A549 (cell line): ENCODE measurements at regions not wholly inside any gene's neighbourhood (a gene's known extent, or its start where the extent isn't known, plus 50 kb on each side); places are given as distances from the start of the nearest gene placed in this dataset.

Experiments
- ATAC-seq, 2 experiments: fragments of 200-7000 bp in 1 of 2; fragments of >200 bp in 1 of 2; cut with Nextera tagmentation in 1 of 2; cut with Tn5 transposase in 1 of 2; 3 replicates each; pipeline versions ENCODE4 v1.8.0 to v1.9.1; 2018 to 2020; ENCODE audit warnings: mild to moderate bottlenecking in 1 of 2, moderate library complexity in 1 of 2
- CTCF ChIA-PET: fragments of 300-600 bp; sonication (Branson Sonifier 250); formaldehyde crosslinking; extraction: SDS; loops from one replicate; lab custom pipeline; 2021; ENCODE audit warnings: antibody characterized with exemption, inconsistent platforms; lab: Yijun Ruan, JAX
- POLR2A ChIA-PET: fragments of 350-600 bp; formaldehyde crosslinking; extraction: SDS; loops from one replicate; lab custom pipeline; 2021; ENCODE audit warnings: antibody characterized with exemption, inconsistent platforms; lab: Yijun Ruan, JAX
- DNase-seq, 2 experiments: peaks; one replicate each; pipeline versions ENCODE4 v3.0.0 to v3.0.0-alpha.2; 2011 to 2016; ENCODE audit warnings: low read depth in 1 of 2, low spot score in 1 of 2
- FAIRE-seq: peaks from 2 replicates; lab custom pipeline; 2011; peaks lifted over from hg19 to GRCh38; lab: Jason Lieb, UNC
- H3K27ac ChIP-seq, 2 experiments: fragments of >200 bp; sonication (Bioruptor Twin); formaldehyde crosslinking; 3 replicates each; pipeline ENCODE4 v1.5.1; 2016 to 2017
- H3K4me1 ChIP-seq: fragments of >200 bp; sonication (Bioruptor Twin); formaldehyde crosslinking; 3 replicates; pipeline ENCODE4 v1.6.1; 2016
- H3K4me2 ChIP-seq: fragments of >200 bp; sonication (Bioruptor Twin); formaldehyde crosslinking; 3 replicates; pipeline ENCODE4 v1.6.1; 2016
- H3K4me3 ChIP-seq: fragments of >200 bp; sonication (Bioruptor Twin); formaldehyde crosslinking; 3 replicates; pipeline ENCODE4 v1.5.1; 2016
- H3K9me3 ChIP-seq: fragments of >200 bp; sonication (Bioruptor Twin); formaldehyde crosslinking; 3 replicates; pipeline ENCODE4 v1.6.1; 2016
- CBX8 ChIP-seq: fragments of 200-600 bp; sonication (generic); IDR thresholded peaks from 2 replicates; pipeline ENCODE4 v1.6.1; 2016
- CEBPB ChIP-seq, 2 experiments: fragments of >200 bp in 1 of 2; sonication (Bioruptor Twin) in 1 of 2; formaldehyde crosslinking in 1 of 2; IDR thresholded peaks; 2 replicates each; pipeline ENCODE4 v1.6.1; 2012 to 2016
- CHD2 ChIP-seq: fragments of 150-350 bp; IDR thresholded peaks from 2 replicates; pipeline ENCODE4 v1.6.1; 2014; ENCODE audit warnings: low read length; ENCODE audit not compliant: partially characterized antibody
- CHD4 ChIP-seq: fragments of 200-600 bp; sonication (generic); IDR thresholded peaks from 2 replicates; pipeline ENCODE4 v1.6.1; 2016; ENCODE audit warnings: antibody characterized with exemption, mild to moderate bottlenecking, borderline replicate concordance
- EHMT2 ChIP-seq: fragments of 200-600 bp; sonication (generic); IDR thresholded peaks from 2 replicates; pipeline ENCODE4 v1.6.1; 2016; ENCODE audit warnings: antibody characterized with exemption, low read depth, mild to moderate bottlenecking, moderate library complexity
- ESRRA ChIP-seq: fragments of 150-350 bp; IDR thresholded peaks from 2 replicates; pipeline ENCODE4 v1.6.1; 2014; ENCODE audit warnings: mild to moderate bottlenecking, low read length, borderline replicate concordance
- FOSL2 ChIP-seq, 2 experiments: fragments of 450-650 bp in 1 of 2; fragments of >200 bp in 1 of 2; sonication (Bioruptor Twin) in 1 of 2; formaldehyde crosslinking; IDR thresholded peaks; 2 replicates each; pipeline versions ENCODE4 v1.5.0 to v1.6.1; 2016 to 2020; ENCODE audit warnings: mild to moderate bottlenecking in 1 of 2, moderate library complexity in 1 of 2
- FOXS1 ChIP-seq: fragments of 250-450 bp; sonication (Bioruptor Pico); IDR thresholded peaks from 2 replicates; pipeline ENCODE4 v1.5.0; 2020; ENCODE audit warnings: mild to moderate bottlenecking, moderate library complexity
- GATA3 ChIP-seq: IDR thresholded peaks from 2 replicates; pipeline ENCODE4 v1.6.1; 2012; ENCODE audit warnings: borderline replicate concordance
- HDAC2 ChIP-seq: fragments of 200-600 bp; sonication (generic); IDR thresholded peaks from 2 replicates; pipeline ENCODE4 v1.6.1; 2016
- JUNB ChIP-seq: fragments of >200 bp; sonication (Bioruptor Twin); formaldehyde crosslinking; IDR thresholded peaks from 2 replicates; pipeline ENCODE4 v1.6.1; 2016
- KDM1A ChIP-seq: fragments of 200-600 bp; sonication (generic); IDR thresholded peaks from 2 replicates; pipeline ENCODE4 v1.6.1; 2016; ENCODE audit warnings: low read depth, mild to moderate bottlenecking
- MAFK ChIP-seq: fragments of 450-650 bp; IDR thresholded peaks from 2 replicates; pipeline ENCODE4 v1.6.1; 2014; ENCODE audit not compliant: partially characterized antibody
- MAZ ChIP-seq: fragments of 150-350 bp; IDR thresholded peaks from 2 replicates; pipeline ENCODE4 v1.6.1; 2014; ENCODE audit warnings: antibody characterized with exemption, low read depth, low read length, borderline replicate concordance
- PHF8 ChIP-seq: fragments of 200-600 bp; sonication (generic); IDR thresholded peaks from 2 replicates; pipeline ENCODE4 v1.6.1; 2016; ENCODE audit warnings: low read depth, mild to moderate bottlenecking, antibody characterized with exemption, moderate library complexity, borderline replicate concordance
- POLR2A ChIP-seq: IDR thresholded peaks from 2 replicates; pipeline ENCODE4 v1.6.1; 2012; ENCODE audit warnings: mild to moderate bottlenecking, low read length
- POLR2AphosphoS2 ChIP-seq: conservative IDR thresholded peaks from 2 replicates; pipeline ENCODE4 v1.6.1; 2012; ENCODE audit warnings: low read length, improper control_type of control experiment, inconsistent platforms
- RARB ChIP-seq: fragments of 250-450 bp; sonication (Bioruptor Pico); IDR thresholded peaks from 2 replicates; pipeline ENCODE4 v1.8.0; 2021; ENCODE audit warnings: mild to moderate bottlenecking, moderate library complexity
- ZFP36 ChIP-seq: fragments of 450-650 bp; IDR thresholded peaks from 2 replicates; pipeline ENCODE4 v1.6.1; 2014; ENCODE audit warnings: borderline replicate concordance; ENCODE audit not compliant: partially characterized antibody
- ZNF302 ChIP-seq: fragments of 250-450 bp; sonication (Bioruptor Pico); IDR thresholded peaks from 2 replicates; pipeline ENCODE4 v1.9.0; 2021; ENCODE audit warnings: inconsistent platforms, mild to moderate bottlenecking, moderate library complexity
- WGBS: methylation state at CpG from one replicate; pipeline ENCODE4 v1.1.6; 2017; ENCODE audit errors: missing lambda C conversion rate; 5-methylcytosine and 5-hydroxymethylcytosine counted together
- TF ChIP-seq, protein P1 (sequence below): fragments of >200 bp; sonication (Bioruptor Twin); formaldehyde crosslinking; IDR thresholded peaks from 3 replicates; pipeline ENCODE4 v1.5.1; 2016

DNA sequence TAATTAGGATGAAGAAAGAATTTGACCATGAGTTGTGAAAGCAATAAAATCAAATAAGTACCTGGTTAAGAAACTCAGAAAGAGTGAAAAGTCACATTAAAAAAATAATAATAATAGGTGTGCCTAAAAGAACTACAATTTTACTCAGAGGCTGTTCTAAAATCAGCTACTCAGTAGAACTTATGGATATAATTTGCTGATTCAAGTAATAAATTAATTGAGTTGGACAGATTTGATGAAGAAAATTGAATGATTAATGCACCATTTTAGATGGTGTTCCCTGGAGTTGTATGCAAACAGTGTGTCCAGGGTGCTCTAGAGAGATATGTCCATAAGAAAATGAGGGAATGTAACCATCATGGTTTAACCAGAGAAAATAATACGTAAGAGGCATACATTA is 2852.5 kb downstream of the PCDH9 start:
- ChIA-PET POLR2A (no interaction called here), CTCF (no interaction called here)
- ATAC-seq, result no peak
- DNase-seq, result no peak
- TF ChIP-seq MAFK, result peak; percentile 64
- no peak for TF ChIP-seq POLR2A
- H3K4me1 ChIP-seq, result no peaks in the 10 kb centered on the region
- H3K27ac ChIP-seq, result no peak overlapping the region
- no peak overlapping the region for H3K4me3 ChIP-seq
- H3K4me2 ChIP-seq, result no peak overlapping the region
- no peaks in the 10 kb centered on the region for H3K9me3 ChIP-seq
- no peak for FAIRE-seq
- 50% methylated on average over 1 of the region's 1 CpG for WGBS

DNA sequence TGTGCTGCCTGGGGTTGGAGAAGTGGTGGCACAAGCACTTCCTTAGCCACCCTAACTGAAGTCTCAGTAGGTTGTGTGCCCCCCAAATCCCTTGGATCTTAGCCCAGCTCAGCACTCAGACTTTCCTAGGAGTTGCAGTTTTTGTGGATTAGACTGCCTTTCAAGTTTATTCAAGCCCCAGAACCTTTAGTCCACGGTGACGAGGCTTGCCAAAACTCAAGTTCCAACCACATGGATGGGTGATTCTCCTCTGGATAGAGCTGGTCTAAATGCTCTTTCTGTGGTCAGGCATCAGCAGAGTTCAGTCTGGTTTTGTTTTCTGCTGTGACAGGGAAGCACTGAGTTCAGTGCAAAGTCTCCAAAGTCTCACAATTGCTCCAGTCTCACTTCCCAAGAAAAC is 2858.7 kb downstream of the PCDH9 start:
- no peaks in the 10 kb centered on the region for H3K9me3 ChIP-seq
- no peaks in the 10 kb centered on the region for H3K4me1 ChIP-seq
- DNase-seq (no peak), ATAC-seq (no peak), FAIRE-seq (no peak)
- ChIA-PET POLR2A (no interaction called here), CTCF (no interaction called here)
- no peak overlapping the region for H3K4me3 ChIP-seq
- 52% methylated on average over 2 of the region's 2 CpGs for WGBS
- TF ChIP-seq ESRRA, result no peak
- no peak for TF ChIP-seq MAZ
- no peak for TF ChIP-seq FOSL2 (IDR thresholded peaks at IDR 0.05)
- TF ChIP-seq FOSL2 (CRISPR knock-in tag; IDR thresholded peaks at IDR 0.05), result no peak
- no peak for TF ChIP-seq PHF8
- no peak for TF ChIP-seq FOXS1 (CRISPR knock-in tag)
- no peak for TF ChIP-seq GATA3
- TF ChIP-seq EHMT2, result no peak
- no peak for TF ChIP-seq CBX8
- no peak for TF ChIP-seq ZNF302 (CRISPR knock-in tag)
- TF ChIP-seq, protein P1, sequence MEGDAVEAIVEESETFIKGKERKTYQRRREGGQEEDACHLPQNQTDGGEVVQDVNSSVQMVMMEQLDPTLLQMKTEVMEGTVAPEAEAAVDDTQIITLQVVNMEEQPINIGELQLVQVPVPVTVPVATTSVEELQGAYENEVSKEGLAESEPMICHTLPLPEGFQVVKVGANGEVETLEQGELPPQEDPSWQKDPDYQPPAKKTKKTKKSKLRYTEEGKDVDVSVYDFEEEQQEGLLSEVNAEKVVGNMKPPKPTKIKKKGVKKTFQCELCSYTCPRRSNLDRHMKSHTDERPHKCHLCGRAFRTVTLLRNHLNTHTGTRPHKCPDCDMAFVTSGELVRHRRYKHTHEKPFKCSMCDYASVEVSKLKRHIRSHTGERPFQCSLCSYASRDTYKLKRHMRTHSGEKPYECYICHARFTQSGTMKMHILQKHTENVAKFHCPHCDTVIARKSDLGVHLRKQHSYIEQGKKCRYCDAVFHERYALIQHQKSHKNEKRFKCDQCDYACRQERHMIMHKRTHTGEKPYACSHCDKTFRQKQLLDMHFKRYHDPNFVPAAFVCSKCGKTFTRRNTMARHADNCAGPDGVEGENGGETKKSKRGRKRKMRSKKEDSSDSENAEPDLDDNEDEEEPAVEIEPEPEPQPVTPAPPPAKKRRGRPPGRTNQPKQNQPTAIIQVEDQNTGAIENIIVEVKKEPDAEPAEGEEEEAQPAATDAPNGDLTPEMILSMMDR, result no peak
- TF ChIP-seq JUNB, result no peak
- no peak for TF ChIP-seq ZFP36
- TF ChIP-seq KDM1A, result no peak
- no peak for TF ChIP-seq RARB (CRISPR knock-in tag)
- H3K27ac ChIP-seq, result no peak overlapping the region
- no peak overlapping the region for H3K4me2 ChIP-seq

DNA sequence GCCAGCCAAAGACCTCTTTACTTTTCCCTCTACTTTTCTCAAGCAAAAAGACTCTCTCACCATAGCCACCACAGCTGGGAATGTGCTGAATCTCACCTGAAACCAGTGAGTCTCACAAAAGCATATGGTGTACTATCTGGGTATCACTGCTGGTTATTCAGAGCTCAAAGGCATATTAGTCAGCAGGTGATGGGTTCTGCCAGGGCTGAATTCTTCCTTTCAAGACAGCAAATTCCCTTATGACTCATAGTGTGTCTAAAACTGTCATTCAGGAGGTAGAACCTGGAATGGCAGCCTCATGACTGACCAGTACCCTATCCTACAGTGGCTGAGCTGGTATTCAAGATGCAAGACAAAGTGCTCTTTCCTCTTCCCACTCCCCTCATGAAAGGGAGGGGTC is 2859.1 kb downstream of the PCDH9 start:
- H3K4me1 ChIP-seq, result no peaks in the 10 kb centered on the region
- H3K4me3 ChIP-seq, result no peak overlapping the region
- TF ChIP-seq PHF8 (no peak), FOSL2 (IDR thresholded peaks at IDR 0.05) (no peak), FOSL2 (CRISPR knock-in tag; IDR thresholded peaks at IDR 0.05) (0 out of 2 replicates have a peak, but pooled peaks have one; percentile 10)
- TF ChIP-seq, all 56 proteins: peak for 1
- DNase-seq (peak in 1 of 2 experiments; percentile 3), ATAC-seq (no peak), FAIRE-seq (no peak)
- H3K27ac ChIP-seq, result no peak overlapping the region
- ChIA-PET POLR2A (no interaction called here), CTCF (no interaction called here)
- no peaks in the 10 kb centered on the region for H3K9me3 ChIP-seq
- H3K4me2 ChIP-seq, result no peak overlapping the region

DNA sequence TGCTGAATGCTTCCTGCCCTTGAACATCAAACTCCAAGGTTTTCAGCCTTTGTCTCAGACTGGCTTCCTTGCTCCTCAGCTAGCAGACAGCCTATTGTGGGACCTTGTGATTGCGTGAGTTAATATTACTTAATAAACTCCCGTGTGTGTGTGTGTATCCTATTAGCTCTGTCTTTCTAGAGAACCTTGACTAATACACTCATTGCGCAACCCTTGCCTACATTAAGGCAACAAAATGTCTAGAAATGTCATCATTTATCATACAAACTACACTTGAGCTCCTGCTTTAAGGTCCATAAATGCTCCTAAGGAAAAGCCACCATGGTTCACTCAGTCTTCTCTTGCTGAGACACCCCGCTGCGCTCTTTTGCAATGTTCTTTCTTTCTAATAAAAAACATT is 2861.0 kb downstream of the PCDH9 start:
- Histone ChIP-seq H3K27ac (no peak overlapping the region), H3K4me1 (no peaks in the 10 kb centered on the region), H3K4me2 (no peak overlapping the region), H3K4me3 (no peak overlapping the region), H3K9me3 (no peaks in the 10 kb centered on the region)
- DNase-seq (no peak), ATAC-seq (no peak), FAIRE-seq (no peak)
- CTCF ChIA-PET, result interaction anchor here (1.0 kb wide), 1 partner anchor 38 kb away, joined by 3 read pairs; no protein-coding TSS in a partner anchor
- 58% methylated on average over 5 of the region's 5 CpGs for WGBS
- TF ChIP-seq HDAC2, result no peak
- TF ChIP-seq CHD2, result no peak
- TF ChIP-seq CHD4, result no peak
- TF ChIP-seq POLR2A, result no peak
- TF ChIP-seq POLR2AphosphoS2, result no peak
- TF ChIP-seq CEBPB (IDR thresholded peaks at IDR 0.05), result peak; percentile 49 to 67; a peak in 3 of 4 replicates
- POLR2A ChIA-PET, result no interaction called here
